HUES64 (cell line): ENCODE measurements at regions not wholly inside any gene's neighbourhood (a gene's known extent, or its start where the extent isn't known, plus 50 kb on each side); places are given as distances from the start of the nearest gene placed in this dataset.
"Not testable (repeated sequence)": the region's sequence is repeated elsewhere in the genome, so short reads cannot be mapped to it uniquely, and the experiment has no call there.

Source experiments
- H3K27ac ChIP-seq: 2 replicates; pipeline ENCODE4 v1.7.0; 2013; ENCODE audit warnings: low read depth, low read length, inconsistent platforms
- H3K27me3 ChIP-seq: 2 replicates; pipeline ENCODE4 v1.6.1; 2013; ENCODE audit warnings: mild to moderate bottlenecking, low read length; ENCODE audit not compliant: insufficient read depth
- H3K36me3 ChIP-seq: 2 replicates; pipeline ENCODE4 v1.6.1; 2013; ENCODE audit warnings: mild to moderate bottlenecking, low read length; ENCODE audit not compliant: insufficient read depth
- H3K4me1 ChIP-seq: 2 replicates; pipeline ENCODE4 v1.6.1; 2013; ENCODE audit warnings: mild to moderate bottlenecking, low read length, moderate library complexity; ENCODE audit not compliant: insufficient read depth
- H3K4me3 ChIP-seq: 2 replicates; pipeline ENCODE4 v1.5.1; 2013; ENCODE audit warnings: mild to moderate bottlenecking, low read length, moderate library complexity
- H3K9ac ChIP-seq: 2 replicates; pipeline ENCODE4 v1.6.1; 2013; ENCODE audit warnings: mild to moderate bottlenecking, low read depth, low read length
- H3K9me3 ChIP-seq: 2 replicates; pipeline ENCODE4 v1.6.1; 2013; ENCODE audit warnings: low read depth, low read length; ENCODE audit not compliant: insufficient read depth
- WGBS: fragments of 150-250, 120-280 bp; methylation state at CpG from one replicate; pipeline ENCODE4 v1.1.7; 2013; ENCODE audit warnings: missing lambda C conversion rate; 5-methylcytosine and 5-hydroxymethylcytosine counted together

DNA sequence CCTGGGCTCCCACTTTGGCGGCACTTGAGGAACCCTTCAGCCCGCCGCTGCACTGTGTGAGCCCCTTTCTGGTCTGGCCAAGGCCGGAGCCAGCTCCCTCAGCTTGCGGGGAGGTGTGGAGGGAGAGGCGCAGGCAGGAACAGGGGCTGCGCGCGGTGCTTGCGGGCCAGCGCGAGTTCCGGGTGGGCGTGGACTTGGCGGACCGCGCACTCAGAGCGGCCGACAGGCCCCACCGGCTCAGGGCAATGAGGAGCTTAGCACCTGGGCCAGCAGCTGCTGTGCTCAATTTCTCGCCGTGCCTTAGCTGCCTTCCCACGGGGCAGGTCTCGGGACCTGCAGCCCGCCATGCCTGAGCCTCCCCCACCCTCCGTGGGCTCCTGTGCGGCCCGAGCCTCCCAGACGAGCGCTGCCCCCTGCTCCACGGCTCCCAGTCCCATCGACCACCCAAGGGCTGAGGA lies 324.8 kb downstream of the RAD51AP2 start:
- WGBS: 98% methylated on average over 32 of the region's 32 CpGs
- H3K9ac ChIP-seq, H3K4me3 ChIP-seq: not testable (repeated sequence)

DNA sequence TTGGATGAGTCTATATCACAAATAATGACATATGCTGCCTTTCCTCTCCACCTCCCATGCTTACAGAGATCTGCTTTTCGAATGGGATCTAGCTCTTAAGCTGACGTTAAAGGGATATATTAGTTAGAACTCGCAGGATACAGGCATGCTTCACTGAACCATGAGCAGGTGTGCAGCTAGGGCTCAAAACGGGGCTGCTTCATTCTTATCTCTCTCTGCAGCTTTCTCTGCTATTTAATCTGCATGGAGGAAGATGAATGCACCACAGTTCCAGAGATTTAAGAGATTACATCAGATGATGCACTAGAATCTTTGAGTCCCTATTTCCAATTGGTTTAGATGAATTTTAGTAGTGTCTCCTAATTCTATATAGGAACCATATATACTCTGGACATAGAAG lies 327.0 kb downstream of the RAD51AP2 start:
- 97% methylated on average over 4 of the region's 4 CpGs for WGBS
- Histone ChIP-seq H3K9ac (no peak overlapping the region), H3K27ac (no peak overlapping the region), H3K4me1 (no peaks in the 10 kb centered on the region), H3K27me3 (no peaks in the 10 kb centered on the region), H3K4me3 (no peak overlapping the region), H3K36me3 (no peaks in the 10 kb centered on the region), H3K9me3 (no peaks in the 10 kb centered on the region)

More for the DNA sequence above, 324.8 kb downstream of the RAD51AP2 start:
- H3K4me1 ChIP-seq, H3K36me3 ChIP-seq, H3K27ac ChIP-seq, H3K27me3 ChIP-seq, H3K9me3 ChIP-seq: not testable (repeated sequence)

DNA sequence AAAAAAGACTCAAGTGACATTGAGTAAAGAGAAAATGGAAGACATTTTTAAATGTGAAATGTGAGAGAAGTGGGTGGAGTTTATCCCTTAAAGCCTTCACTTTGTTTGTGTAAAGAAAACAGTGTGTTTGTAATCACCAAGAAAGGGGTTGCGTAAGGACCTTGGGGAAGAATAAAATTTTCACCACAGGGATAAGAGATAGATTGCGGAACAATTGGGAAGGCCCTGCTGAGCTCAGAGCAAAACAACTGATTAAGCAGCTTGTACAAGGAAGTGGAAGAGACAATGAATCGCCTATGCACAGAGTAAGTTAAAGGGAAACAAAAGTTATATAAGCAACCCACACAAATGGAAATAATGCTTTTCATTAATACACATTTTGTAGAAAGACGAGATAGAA lies 327.7 kb downstream of the RAD51AP2 start:
- no peak overlapping the region for H3K27ac ChIP-seq

DNA sequence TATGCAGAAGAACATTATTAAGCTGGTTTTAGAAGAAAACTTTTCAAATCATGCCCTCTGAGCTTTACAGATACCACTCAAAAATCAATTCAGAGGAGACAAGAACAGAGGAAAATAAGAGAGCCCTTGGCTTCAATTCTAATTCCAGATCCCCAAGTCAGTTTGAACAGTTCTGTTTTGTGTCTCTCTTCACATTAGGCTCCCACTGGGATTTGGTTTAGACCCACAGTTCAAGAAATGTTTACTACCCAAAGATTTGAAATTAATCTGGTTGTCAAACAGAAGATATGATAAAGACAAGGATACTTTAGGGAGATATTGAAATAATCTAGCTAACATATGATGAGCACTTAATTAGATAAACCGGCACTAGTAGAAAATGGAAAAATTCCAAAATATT lies 329.5 kb downstream of the RAD51AP2 start:
- no peaks in the 10 kb centered on the region for H3K27me3 ChIP-seq
- WGBS: 94% methylated on average over 1 of the region's 1 CpG
- no peak overlapping the region for H3K4me3 ChIP-seq
- H3K9me3 ChIP-seq: no peaks in the 10 kb centered on the region
- no peak overlapping the region for H3K9ac ChIP-seq
- H3K4me1 ChIP-seq: no peaks in the 10 kb centered on the region
- no peak overlapping the region for H3K27ac ChIP-seq
- no peaks in the 10 kb centered on the region for H3K36me3 ChIP-seq

More for the DNA sequence above, 327.7 kb downstream of the RAD51AP2 start:
- Histone ChIP-seq H3K9me3 (no peaks in the 10 kb centered on the region), H3K36me3 (no peaks in the 10 kb centered on the region), H3K4me1 (no peaks in the 10 kb centered on the region), H3K27me3 (no peaks in the 10 kb centered on the region), H3K4me3 (no peak overlapping the region), H3K9ac (no peak overlapping the region)
- WGBS: 92% methylated on average over 3 of the region's 4 CpGs

DNA sequence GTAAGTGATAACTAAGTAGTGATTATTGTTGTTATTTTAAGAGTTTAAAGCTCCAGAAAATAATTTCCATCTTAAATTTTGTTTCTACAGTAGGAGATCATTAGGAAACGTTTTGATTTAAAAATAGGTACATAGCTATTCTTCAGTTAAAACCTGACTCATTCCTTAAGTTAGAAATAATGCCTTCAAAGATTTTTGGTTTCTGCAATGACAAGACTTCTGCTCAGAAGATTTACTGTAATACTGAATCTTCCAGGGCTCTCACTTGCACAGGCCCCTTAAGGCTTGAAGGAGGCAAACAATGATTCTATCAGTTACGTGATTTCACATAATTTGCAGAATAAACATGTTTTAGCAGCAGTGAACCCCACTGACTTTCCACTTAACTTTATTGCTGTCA lies 333.7 kb downstream of the RAD51AP2 start:
- no peaks in the 10 kb centered on the region for H3K36me3 ChIP-seq
- H3K9me3 ChIP-seq: no peaks in the 10 kb centered on the region
- WGBS: 100% methylated on average over 1 of the region's 2 CpGs
- H3K4me1 ChIP-seq: no peaks in the 10 kb centered on the region
- H3K9ac ChIP-seq: no peak overlapping the region
- no peak overlapping the region for H3K27ac ChIP-seq
- no peak overlapping the region for H3K4me3 ChIP-seq
- no peaks in the 10 kb centered on the region for H3K27me3 ChIP-seq

DNA sequence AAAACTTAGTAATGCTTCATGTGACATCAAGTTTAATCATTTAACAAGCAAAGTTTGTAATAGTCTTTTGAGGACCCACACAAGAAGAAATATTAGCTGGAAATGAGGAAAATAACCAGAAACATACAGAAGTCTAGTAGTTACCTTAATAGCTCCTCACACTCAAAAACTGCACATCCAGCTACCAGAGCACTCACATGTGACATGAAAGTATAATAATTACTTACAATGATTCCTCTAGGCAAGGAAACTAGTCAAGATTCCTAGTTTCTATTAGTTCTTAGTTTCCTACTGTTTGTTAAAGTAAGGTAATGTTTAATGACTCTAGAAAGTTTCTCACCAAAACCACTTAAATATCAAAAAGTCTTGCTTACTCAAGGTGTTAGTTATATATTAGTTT lies 335.8 kb downstream of the RAD51AP2 start:
- Histone ChIP-seq H3K9ac (no peak overlapping the region), H3K36me3 (no peaks in the 10 kb centered on the region), H3K4me1 (no peaks in the 10 kb centered on the region), H3K4me3 (no peak overlapping the region), H3K27ac (no peak overlapping the region), H3K9me3 (no peaks in the 10 kb centered on the region), H3K27me3 (no peaks in the 10 kb centered on the region)

DNA sequence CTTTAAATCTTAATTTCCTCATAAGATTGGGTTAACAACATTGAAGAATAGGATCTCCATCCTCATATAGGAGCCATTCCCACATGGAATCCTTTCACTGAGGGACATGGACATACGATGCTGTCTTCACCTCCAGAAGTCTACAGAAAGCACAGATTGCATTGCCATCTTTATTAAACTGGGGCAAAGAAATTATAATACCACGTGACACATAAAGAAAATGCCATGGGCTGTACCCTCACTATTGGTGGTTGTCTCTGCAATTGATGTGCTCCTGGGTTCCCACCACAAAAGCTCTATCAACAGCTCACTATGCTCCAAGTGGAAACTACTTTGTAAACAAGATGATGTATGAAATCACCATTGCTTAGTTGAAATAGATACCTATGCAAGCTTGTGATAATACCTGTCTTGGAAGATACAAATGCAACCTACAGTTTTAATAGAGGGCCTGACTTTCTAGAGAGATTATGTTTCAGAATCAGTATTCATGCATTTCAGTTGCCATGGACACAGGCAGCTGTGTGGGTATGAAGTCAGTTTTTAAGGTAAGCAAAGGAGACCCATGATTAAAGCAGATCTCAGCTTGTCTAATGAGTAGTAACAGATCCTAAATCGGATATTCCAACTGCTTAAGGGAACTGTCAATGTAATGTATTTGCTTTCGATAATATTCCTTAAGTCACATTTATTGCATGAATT lies 337.0 kb downstream of the RAD51AP2 start:
- 91% methylated on average over 3 of the region's 4 CpGs for WGBS
- Histone ChIP-seq H3K27me3 (no peaks in the 10 kb centered on the region), H3K36me3 (no peaks in the 10 kb centered on the region), H3K4me3 (no peak overlapping the region), H3K9me3 (no peaks in the 10 kb centered on the region), H3K4me1 (no peaks in the 10 kb centered on the region), H3K9ac (no peak overlapping the region), H3K27ac (no peak overlapping the region)

DNA sequence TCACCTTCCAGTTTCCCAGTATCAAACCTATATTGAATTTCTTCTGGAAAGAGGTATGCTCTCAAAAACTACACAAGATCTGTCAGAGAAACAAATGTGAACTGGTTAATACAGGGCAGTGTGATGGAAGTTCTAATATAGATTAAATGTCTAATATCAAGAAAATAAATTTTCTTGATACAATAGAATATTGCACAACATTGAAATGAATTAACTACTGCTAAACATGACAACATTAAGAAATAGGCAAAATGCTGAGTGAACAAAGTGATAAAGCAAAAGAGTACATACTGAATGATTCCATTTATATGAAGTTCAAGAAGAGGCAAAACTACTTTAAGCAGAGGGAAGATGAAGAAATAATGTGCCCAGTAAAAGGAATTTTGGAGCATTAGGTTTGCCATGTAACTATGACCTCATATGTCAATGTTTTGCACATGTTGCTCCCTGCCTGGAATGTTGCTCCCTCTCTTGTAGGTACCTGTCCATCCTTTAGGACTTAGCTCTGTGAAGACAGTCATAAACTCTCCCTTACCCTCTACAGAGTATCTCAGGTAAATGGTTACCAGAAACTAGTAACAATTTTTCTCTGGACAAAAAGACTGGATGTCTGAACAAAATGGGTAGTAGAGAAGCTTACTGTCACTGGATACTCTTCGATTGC lies 339.0 kb downstream of the RAD51AP2 start:
- H3K27me3 ChIP-seq: no peaks in the 10 kb centered on the region
- H3K9ac ChIP-seq: no peak overlapping the region
- WGBS: 92% methylated on average over 1 of the region's 1 CpG
- H3K9me3 ChIP-seq: no peaks in the 10 kb centered on the region
- H3K4me1 ChIP-seq: no peaks in the 10 kb centered on the region
- H3K27ac ChIP-seq: no peak overlapping the region
- no peaks in the 10 kb centered on the region for H3K36me3 ChIP-seq
- no peak overlapping the region for H3K4me3 ChIP-seq

DNA sequence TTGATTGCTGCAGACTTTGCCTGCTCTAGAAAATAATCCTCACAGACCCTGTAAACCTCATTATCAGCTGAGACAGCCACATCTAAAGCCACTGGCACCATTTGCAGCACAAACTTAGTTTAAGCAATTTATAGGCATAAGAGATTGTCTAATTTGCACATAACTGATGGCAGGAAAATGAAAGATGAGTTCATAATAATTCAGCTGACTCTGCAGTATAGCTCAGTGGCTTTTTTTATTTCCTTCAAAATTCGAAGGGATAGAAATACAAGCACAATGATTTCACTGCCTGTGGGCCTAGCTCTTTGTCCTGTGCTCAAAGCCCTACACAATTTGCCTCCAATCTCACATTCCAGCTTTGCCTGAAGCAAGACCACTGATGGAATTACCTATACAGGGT lies 341.2 kb downstream of the RAD51AP2 start:
- 83% methylated on average over 1 of the region's 1 CpG for WGBS
- no peaks in the 10 kb centered on the region for H3K36me3 ChIP-seq
- H3K9ac ChIP-seq: no peak overlapping the region
- no peaks in the 10 kb centered on the region for H3K27me3 ChIP-seq
- no peaks in the 10 kb centered on the region for H3K4me1 ChIP-seq
- no peak overlapping the region for H3K27ac ChIP-seq
- H3K9me3 ChIP-seq: no peaks in the 10 kb centered on the region
- H3K4me3 ChIP-seq: no peak overlapping the region

DNA sequence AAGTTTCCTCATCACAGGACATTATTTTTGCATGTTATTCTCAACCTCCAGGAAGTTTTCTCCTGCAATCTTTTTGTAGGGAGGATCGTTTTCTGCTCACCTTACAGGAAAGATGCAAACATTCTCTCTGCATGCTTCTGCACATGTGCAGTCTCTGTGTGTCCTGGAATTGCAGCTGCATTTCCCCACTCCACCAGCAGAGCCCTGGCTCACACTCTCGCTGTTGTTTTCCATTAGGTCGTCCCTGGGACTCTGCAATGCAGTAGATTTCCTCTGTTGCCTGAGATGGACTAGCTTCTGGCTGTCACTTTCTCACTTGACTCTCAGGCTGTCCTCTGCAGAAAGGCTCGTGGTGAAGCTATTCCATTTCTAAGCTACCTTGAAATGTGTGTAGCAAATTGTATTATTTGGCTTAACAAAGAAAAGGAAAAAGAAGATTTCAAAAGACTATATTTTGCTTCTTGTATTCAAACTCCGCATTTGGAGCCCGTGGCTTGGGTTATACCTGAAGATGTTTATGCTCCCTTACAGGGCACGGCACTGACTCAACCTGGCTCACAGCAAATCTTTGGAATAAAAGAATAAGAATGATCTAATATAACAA lies 346.7 kb downstream of the RAD51AP2 start:
- no peak overlapping the region for H3K4me3 ChIP-seq
- 51% methylated on average over 6 of the region's 7 CpGs for WGBS
- H3K36me3 ChIP-seq: no peaks in the 10 kb centered on the region
- no peaks in the 10 kb centered on the region for H3K4me1 ChIP-seq
- H3K27me3 ChIP-seq: no peaks in the 10 kb centered on the region
- no peaks in the 10 kb centered on the region for H3K9me3 ChIP-seq
- no peak overlapping the region for H3K27ac ChIP-seq
- H3K9ac ChIP-seq: no peak overlapping the region

DNA sequence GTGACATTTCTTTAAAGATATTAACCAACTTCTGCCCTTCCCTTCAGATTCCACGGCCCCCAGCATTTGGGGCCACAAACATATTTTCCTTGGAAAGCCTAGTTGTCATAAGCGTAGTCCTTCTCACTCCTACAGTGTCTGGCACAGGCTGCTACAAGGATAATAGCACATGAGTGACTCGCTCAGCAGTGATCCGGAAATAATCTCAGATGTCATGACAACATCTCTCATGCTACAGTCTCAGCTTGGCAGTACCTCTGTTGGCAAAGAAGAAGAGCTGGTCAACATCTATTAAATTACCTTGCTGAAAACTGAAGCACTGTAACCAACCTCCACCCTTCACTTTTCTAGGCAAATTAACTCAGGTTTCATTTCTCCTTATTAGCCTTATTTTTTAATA lies 351.7 kb downstream of the RAD51AP2 start:
- Histone ChIP-seq H3K27ac (no peak overlapping the region), H3K9me3 (no peaks in the 10 kb centered on the region), H3K9ac (no peak overlapping the region; the same call in 1 of the 2 replicates), H3K4me3 (no peak overlapping the region), H3K36me3 (no peaks in the 10 kb centered on the region), H3K4me1 (no peaks in the 10 kb centered on the region), H3K27me3 (no peaks in the 10 kb centered on the region)
- 89% methylated on average over 4 of the region's 4 CpGs for WGBS
